SK-N-SH treated with all-trans-retinoic acid at 6 μM for 48 hours (cell line): ENCODE measurements at regions not wholly inside any gene's neighbourhood (a gene's known extent, or its start where the extent isn't known, plus 50 kb on each side); places are given as distances from the start of the nearest gene placed in this dataset.
A peak's percentile ranks its signal among the peaks of the same experiment; 100 is the strongest.
"Not testable (repeated sequence)": the region's sequence is repeated elsewhere in the genome, so short reads cannot be mapped to it uniquely, and the experiment has no call there.

Source experiments
- ATAC-seq: fragments of 200-7000 bp; cut with Tn5 transposase; 3 replicates; pipeline ENCODE4 v1.9.1; 2020; ENCODE audit warnings: mild to moderate bottlenecking, moderate library complexity
- ARNTL ChIP-seq: fragments of 450-650 bp; formaldehyde crosslinking; IDR thresholded peaks from 2 replicates; pipeline ENCODE4 v1.5.0; 2020; ENCODE audit warnings: low read depth, mild to moderate bottlenecking, moderate library complexity, borderline replicate concordance
- CREB5 ChIP-seq: fragments of 250-450 bp; sonication (Bioruptor Pico); IDR thresholded peaks from 2 replicates; pipeline ENCODE4 v1.5.1; 2020; ENCODE audit warnings: low read depth, mild to moderate bottlenecking, moderate library complexity
- CSDC2 ChIP-seq: fragments of 250-450 bp; sonication (Bioruptor Pico); IDR thresholded peaks from 2 replicates; pipeline ENCODE4 v1.5.0; 2020; ENCODE audit warnings: mild to moderate bottlenecking, moderate library complexity
- CSRNP3 ChIP-seq: fragments of 250-450 bp; sonication (Bioruptor Pico); IDR thresholded peaks from 2 replicates; pipeline ENCODE4 v1.5.1; 2021; ENCODE audit warnings: mild to moderate bottlenecking, moderate library complexity
- ESRRG ChIP-seq: fragments of 250-450 bp; sonication (Bioruptor Pico); IDR thresholded peaks from 2 replicates; pipeline ENCODE4 v1.6.1; 2021; ENCODE audit warnings: mild to moderate bottlenecking
- ISL1 ChIP-seq: fragments of 250-450 bp; sonication (Bioruptor Pico); IDR thresholded peaks from 2 replicates; pipeline ENCODE4 v2.1.2; 2022; ENCODE audit warnings: mild to moderate bottlenecking, moderate library complexity
- OSR1 ChIP-seq: fragments of 250-450 bp; sonication (Bioruptor Pico); IDR thresholded peaks from 2 replicates; pipeline ENCODE4 v1.8.0; 2022; ENCODE audit warnings: moderate library complexity, mild to moderate bottlenecking, inconsistent platforms
- PATZ1 ChIP-seq: fragments of 250-450 bp; sonication (Bioruptor Pico); IDR thresholded peaks from 2 replicates; pipeline ENCODE4 v1.8.0; 2020; ENCODE audit warnings: mild to moderate bottlenecking, moderate library complexity, borderline replicate concordance
- POU6F1 ChIP-seq: fragments of 250-450 bp; sonication (Bioruptor Pico); IDR thresholded peaks from 2 replicates; pipeline ENCODE4 v1.8.0; 2021; ENCODE audit warnings: low read depth, mild to moderate bottlenecking, moderate library complexity, borderline replicate concordance
- PPARA ChIP-seq: fragments of 250-450 bp; sonication (Bioruptor Pico); IDR thresholded peaks from 2 replicates; pipeline ENCODE4 v1.5.0; 2020; ENCODE audit warnings: mild to moderate bottlenecking, borderline replicate concordance
- RARB ChIP-seq: fragments of 250-450 bp; sonication (Bioruptor Pico); IDR thresholded peaks from 2 replicates; pipeline ENCODE4 v1.8.0; 2021; ENCODE audit warnings: mild to moderate bottlenecking, moderate library complexity
- SNAI2 ChIP-seq: fragments of 250-450 bp; sonication (Bioruptor Pico); IDR thresholded peaks from 2 replicates; pipeline ENCODE4 v1.5.0; 2020; ENCODE audit warnings: mild to moderate bottlenecking, moderate library complexity
- TCF4 ChIP-seq: fragments of 250-450 bp; sonication (Bioruptor Pico); IDR thresholded peaks from 2 replicates; pipeline ENCODE4 v1.8.0; 2021; ENCODE audit warnings: mild to moderate bottlenecking, moderate library complexity, borderline replicate concordance
- TOX ChIP-seq: fragments of 250-450 bp; sonication (Bioruptor Pico); IDR thresholded peaks from 2 replicates; pipeline ENCODE4 v1.8.0; 2021; ENCODE audit warnings: mild to moderate bottlenecking, moderate library complexity, borderline replicate concordance
- TSHZ2 ChIP-seq: fragments of 250-450 bp; sonication (Bioruptor Pico); IDR thresholded peaks from 2 replicates; pipeline ENCODE4 v1.5.0; 2020; ENCODE audit warnings: mild to moderate bottlenecking, moderate library complexity
- ZC3H10 ChIP-seq: fragments of 250-450 bp; sonication (Bioruptor Pico); IDR thresholded peaks from 2 replicates; pipeline ENCODE4 v1.5.1; 2021; ENCODE audit warnings: mild to moderate bottlenecking, moderate library complexity
- ZFP3 ChIP-seq: fragments of 250-450 bp; sonication (Bioruptor Pico); IDR thresholded peaks from 2 replicates; pipeline ENCODE4 v1.5.0; 2020; ENCODE audit warnings: mild to moderate bottlenecking, moderate library complexity
- ZFP30 ChIP-seq: fragments of 450-650 bp; formaldehyde crosslinking; IDR thresholded peaks from 2 replicates; pipeline ENCODE4 v1.5.0; 2022; ENCODE audit warnings: mild to moderate bottlenecking, moderate library complexity
- ZNF565 ChIP-seq: fragments of 450-650 bp; formaldehyde crosslinking; conservative IDR thresholded peaks from 2 replicates; pipeline ENCODE4 v1.5.0; 2020; ENCODE audit warnings: low read depth, mild to moderate bottlenecking, moderate library complexity
- ZNF70 ChIP-seq: fragments of 450-650 bp; formaldehyde crosslinking; IDR thresholded peaks from 2 replicates; pipeline ENCODE4 v1.5.0; 2020; ENCODE audit warnings: mild to moderate bottlenecking, moderate library complexity
- ZNF8 ChIP-seq: fragments of 450-650 bp; formaldehyde crosslinking; IDR thresholded peaks from 2 replicates; pipeline ENCODE4 v1.5.0; 2020; ENCODE audit warnings: mild to moderate bottlenecking, moderate library complexity

- no peak for ATAC-seq
- TF ChIP-seq OSR1 (CRISPR knock-in tag): no peak
- TF ChIP-seq RARB: no peak
- no peak for TF ChIP-seq ARNTL
- no peak for TF ChIP-seq SNAI2
- TF ChIP-seq TSHZ2: no peak
- no peak for TF ChIP-seq ESRRG (CRISPR knock-in tag)
- no peak for TF ChIP-seq PATZ1 (CRISPR knock-in tag)
- no peak for TF ChIP-seq POU6F1 (CRISPR knock-in tag)
- TF ChIP-seq PPARA (CRISPR knock-in tag): no peak
- TF ChIP-seq ZNF8: no peak
- no peak for TF ChIP-seq ZFP30 (CRISPR knock-in tag)
- no peak for TF ChIP-seq CSRNP3 (CRISPR knock-in tag)
- no peak for TF ChIP-seq TCF4 (CRISPR knock-in tag)
Observed at GRCh38 chr5:56725711-56726411, 89.5 kb upstream of the MAP3K1 start.

- ATAC-seq: not testable (repeated sequence)
- 0 out of 2 replicates have a peak, but pooled peaks have one; percentile 13 for TF ChIP-seq ZNF8
Observed at GRCh38 chr5:56724857-56725256, 90.5 kb upstream of the MAP3K1 start.

GRCh38 chr5:56722317-56722716, 93.0 kb upstream of the MAP3K1 start:
- TF ChIP-seq TOX (CRISPR knock-in tag) (no peak), TCF4 (CRISPR knock-in tag) (no peak), PATZ1 (CRISPR knock-in tag) (no peak), RARB (no peak), ZFP3 (no peak), ARNTL (no peak), CSRNP3 (CRISPR knock-in tag) (no peak), CREB5 (CRISPR knock-in tag) (no peak), ZNF8 (no peak), ZNF565 (CRISPR knock-in tag) (no peak), PPARA (CRISPR knock-in tag) (no peak), ISL1 (CRISPR knock-in tag) (no peak), CSDC2 (CRISPR knock-in tag) (no peak), OSR1 (CRISPR knock-in tag) (no peak), ESRRG (CRISPR knock-in tag) (no peak), ZNF70 (CRISPR knock-in tag) (no peak), ZC3H10 (CRISPR knock-in tag) (no peak)
- TF ChIP-seq, all 23 proteins: peak for 0
- no peak for ATAC-seq
